Islet of Langerhans (tissue), 1 donor: ENCODE measurements at regions not wholly inside any gene's neighbourhood (a gene's known extent, or its start where the extent isn't known, plus 50 kb on each side); places are given as distances from the start of the nearest gene placed in this dataset.
"Not testable (repeated sequence)": the region's sequence is repeated elsewhere in the genome, so short reads cannot be mapped to it uniquely, and the experiment has no call there.

Experiments used
- FAIRE-seq: peaks from one replicate; lab custom pipeline; 2011; peaks lifted over from hg19 to GRCh38; lab: Jason Lieb, UNC

DNA sequence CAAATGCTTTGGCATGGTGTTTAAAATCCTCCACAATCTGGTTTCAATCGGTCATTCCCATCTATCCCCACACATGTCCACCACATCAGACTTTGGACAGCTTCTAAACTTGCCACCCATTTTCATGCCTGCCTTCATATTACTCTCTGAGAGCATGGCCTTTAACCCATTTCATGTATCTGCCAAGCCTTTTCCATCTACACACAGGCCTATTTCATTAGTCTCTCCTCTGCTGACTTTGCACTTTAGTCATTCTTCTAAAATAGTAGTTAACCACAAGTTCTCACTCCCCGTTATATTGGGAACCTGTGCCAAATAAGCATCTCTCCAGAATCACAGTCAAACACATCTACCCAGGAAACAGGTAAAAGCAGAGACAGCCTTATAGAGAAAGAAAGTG, 142.2 kb downstream of the MZT1 start:
- no peak for FAIRE-seq

DNA sequence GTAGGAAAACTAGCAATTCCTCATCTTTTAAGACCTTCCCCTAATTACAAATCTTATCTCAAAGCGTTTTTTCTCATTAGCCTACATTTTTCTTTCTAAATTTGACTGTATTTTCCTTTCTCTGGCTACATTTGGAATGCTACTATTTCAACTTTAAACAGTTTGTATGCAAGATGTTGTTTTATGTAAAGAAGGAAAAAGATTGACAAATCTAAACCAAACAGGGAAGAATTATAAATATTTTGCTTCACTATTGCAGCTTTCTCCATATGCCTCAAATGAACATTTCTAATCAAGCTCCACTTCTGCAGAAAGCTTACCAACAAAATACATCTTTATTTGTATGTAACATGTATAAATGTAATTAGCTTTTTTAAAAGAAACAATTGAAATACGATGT, 156.2 kb downstream of the MZT1 start:
- FAIRE-seq: no peak

DNA sequence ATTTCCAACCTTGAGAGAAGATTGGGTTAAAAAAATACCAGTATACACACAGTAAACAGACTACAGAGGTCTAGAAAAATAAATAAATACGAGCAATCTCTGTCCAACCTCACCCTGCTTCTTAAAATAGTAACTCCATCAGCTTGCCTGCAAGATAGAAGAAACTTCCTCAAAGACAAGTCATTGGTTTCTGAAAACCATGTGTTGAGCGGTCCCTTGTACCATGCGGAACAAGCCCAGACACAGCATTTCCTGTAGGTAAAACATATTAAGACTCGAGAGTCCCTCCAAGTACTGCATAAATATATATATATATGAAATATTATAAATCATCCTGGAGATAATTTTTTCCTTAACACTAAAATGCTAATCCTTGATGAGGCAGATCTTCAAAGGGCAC, 157.4 kb downstream of the MZT1 start:
- FAIRE-seq: no peak

DNA sequence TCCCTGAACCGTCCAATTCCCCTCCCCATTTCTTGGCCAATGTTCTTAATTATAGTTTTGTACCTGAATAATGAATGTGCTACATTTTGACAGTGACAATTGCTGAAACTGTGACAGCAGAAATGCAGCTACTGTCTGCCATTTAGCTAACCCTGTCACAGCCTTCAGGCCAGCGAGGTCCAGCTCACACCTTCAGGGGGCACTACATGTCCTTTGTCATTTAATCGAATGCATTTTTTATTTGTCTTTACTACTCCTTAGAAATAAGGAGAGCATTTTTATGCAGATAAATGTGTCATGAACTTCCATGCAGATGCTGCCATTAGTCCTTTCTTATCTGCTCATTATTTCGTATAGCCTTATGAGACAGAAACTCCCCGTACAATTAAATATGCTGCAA, 159.9 kb downstream of the MZT1 start:
- no peak for FAIRE-seq

DNA sequence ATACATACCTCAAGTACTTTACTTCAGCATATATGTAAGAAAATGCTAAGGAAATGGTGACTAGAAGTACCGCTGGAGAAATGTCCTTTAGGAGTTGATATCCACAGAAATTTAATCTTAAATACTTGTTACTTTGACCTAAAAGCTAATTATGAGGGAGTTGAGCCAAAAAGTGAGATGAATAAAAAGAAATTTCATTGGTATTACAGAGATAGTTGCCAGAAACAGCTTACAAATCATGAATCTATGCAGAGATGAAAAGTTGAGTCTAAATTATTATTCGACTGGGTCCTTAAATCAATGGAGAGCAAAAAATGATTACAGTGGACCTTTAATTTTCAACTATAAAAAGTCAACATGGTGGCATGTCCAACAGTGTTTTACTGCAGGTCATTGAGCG, 160.9 kb downstream of the MZT1 start:
- FAIRE-seq: no peak

DNA sequence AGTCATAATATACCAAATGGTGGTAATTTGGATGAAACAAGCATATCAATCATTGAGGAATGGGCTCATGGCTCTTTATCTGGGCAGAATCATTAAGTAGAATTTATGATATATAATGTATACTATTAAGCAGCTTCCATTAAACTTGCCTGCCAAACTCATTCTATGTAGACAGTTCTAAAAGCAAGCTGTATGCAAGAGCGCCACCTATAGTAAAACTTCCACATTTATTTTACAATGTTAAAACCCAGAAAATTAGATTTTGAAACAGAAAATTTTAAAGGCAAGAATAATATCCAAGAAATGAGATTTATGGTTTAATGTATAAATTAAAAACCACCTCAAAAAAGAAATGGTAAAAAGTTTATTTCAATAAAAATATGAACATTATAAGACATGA, 161.5 kb downstream of the MZT1 start:
- FAIRE-seq: peak; percentile 96

DNA sequence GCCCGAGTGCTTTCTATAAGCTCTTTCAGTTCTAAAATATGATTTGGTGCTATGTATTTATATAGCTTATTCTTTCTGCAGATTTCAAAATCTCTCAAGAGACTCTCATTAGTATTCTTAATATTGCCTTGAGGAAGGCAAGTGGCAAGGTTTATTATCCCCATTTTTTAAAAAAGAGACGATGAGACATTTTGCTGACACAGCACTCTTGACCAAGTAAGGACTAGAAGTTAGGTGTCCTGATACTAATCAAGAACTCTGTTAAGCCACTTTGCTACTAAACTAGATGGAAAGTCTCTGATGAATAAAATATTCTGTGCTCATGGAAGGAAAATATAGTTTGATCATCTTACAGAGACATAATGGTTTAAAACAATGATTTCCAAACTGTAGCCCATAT, 164.7 kb downstream of the MZT1 start:
- no peak for FAIRE-seq

DNA sequence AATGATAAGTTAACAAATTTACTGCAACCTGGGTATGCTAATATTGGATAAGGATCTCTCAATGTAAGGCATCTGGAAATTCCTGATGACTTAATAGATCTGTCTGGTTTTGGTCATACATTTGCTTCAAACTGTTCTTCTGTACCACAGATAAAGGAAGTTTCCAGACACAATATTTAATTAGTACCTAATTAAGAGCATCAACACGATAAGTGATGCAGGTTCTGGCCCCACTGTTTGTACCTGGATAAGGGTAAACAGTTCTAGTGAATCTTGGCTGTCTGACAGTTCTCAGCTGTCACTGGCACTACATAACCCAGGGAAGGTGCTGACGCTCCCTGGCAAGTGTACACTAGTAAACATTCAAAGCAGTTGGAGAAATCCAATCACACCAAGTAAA, 165.6 kb downstream of the MZT1 start:
- no peak for FAIRE-seq

DNA sequence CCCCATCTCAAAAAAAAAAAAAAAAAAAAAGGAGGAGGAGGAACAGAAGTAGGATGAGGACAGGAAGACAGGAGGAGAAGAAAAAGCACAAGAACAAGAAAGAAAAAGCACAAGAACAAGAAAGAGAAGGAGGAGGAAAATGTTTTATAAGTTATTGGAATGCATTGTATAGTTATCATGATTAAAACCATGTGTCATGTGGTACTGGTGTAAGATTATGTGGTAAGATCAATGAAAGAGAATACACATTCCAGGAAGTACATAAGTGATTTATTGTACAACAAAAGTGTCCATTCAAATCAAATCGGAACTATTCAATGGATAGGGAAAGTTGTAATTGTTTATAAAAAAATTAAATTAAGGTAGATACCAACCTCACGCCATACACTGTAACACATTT, 167.7 kb downstream of the MZT1 start:
- no peak for FAIRE-seq

DNA sequence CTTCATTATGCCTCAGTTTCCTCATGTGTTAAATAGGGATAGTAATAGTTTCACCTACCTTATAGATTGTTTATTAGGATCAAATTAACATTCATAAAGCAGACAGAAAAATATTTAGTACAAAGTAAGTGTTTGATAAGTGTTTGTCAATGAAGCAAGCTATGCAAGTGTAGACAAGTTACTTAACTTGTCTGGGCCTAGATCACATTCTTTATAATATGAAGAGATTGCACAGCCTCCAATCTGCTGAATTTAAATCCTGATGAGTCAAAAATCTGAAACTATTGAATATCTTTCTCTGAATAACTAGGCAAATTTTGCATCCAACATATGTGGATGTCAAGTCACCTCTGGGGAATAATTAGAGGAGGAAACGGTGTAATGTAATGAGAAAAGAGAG, 170.5 kb downstream of the MZT1 start:
- FAIRE-seq: no peak

DNA sequence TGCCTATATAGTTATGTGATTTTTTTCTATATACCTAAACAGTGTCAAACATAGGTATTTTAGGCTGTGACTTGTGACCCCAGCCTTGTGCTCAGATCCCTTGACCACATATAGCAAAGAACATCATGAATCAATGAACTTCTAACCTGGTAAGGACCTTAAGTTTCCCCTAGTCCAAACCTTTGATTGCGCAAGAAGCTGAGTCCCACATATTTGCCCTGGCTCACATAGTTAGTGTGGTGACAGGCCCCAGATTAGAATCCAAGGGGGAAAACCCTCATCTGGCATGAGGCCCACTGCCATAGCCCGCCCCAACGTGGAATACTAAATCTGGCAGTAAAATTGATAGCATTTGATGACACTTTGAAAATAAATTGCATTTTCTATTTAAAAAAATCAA, 171.8 kb downstream of the MZT1 start:
- FAIRE-seq: no peak

DNA sequence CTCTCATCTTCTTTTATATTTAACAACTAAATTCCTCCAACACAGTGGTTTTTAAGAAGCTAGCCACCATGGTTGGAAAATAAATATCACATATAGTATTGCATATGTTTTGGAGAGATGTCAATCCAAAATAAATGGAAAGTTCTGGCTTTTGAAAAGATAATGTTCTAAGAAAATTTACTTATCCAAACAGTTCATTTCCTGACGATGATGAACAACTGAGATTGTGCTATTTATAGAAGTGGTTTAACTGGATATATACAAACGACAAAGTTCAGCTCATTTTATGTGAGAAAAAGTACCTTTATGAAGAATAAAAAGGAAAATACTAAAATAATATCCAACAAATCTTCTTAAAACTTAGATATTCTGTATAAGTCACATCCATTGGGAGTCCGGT, 174.7 kb downstream of the MZT1 start:
- no peak for FAIRE-seq

DNA sequence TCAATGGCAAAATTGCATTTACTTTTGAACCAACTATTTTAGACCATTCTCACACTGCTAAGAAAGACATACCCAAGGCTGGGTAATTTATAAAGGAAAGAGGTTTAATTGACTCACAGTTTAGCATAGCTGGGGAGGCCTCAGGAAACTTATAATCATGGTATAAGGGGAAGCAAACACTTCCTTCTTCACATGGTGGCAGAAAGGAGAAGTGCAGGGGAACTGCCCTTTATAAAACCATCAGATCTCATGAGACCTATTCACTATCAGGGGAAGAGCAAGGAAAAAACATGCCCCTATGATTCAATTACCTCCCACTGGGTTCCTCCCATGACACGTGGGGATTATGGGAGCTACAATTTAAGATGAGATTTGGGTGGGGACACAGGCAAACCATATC, 181.5 kb downstream of the MZT1 start:
- FAIRE-seq: not testable (repeated sequence)

DNA sequence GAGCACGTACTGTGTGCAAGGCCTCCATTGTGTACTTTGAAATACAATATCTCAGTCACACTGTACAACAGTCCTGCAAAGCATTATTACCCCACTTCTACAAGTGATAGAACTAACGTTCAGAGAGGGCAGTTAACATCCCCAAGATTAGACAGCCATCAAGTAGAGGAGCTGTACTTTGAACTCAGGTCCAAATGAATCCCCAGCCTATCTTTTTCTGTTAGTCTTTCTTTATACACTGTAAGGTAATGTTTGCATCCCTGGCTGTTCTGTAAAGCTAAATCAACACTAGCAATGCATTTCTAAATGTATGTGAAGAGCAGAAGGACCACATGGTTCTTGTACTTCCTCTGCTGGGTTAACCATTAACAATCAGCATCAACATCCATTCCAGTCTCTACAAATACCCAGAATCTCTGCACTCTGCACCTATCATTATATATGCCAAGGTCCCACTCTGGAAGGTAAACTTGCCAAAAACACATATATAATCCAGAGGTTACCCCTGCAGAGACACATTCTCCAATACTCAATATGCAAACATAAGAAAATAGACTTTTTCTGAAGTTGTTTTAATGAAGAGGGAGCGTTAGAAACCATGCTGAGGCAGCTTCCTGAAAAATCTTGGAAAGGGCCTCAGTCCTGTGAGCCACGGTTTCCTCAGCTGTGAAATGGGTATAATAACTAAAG, 182.3 kb downstream of the MZT1 start:
- no peak for FAIRE-seq

DNA sequence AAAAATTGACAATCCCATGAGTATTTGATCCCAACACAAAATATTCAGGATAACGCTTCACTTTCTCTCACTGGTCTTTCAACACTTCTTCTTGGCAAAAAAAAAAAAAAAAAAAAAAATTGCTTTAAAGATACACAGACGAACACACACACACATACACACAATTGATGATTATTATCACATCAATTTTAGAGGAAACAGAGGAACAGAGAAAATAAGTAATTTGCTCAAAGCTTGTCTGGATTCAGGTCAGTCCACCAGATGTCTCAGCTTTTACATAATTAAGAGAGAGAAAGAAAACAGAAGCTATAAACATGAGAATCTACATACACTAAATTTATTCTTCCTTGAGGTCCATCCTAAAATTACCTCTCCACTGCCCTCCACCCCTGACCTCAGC, 183.4 kb downstream of the MZT1 start:
- no peak for FAIRE-seq

DNA sequence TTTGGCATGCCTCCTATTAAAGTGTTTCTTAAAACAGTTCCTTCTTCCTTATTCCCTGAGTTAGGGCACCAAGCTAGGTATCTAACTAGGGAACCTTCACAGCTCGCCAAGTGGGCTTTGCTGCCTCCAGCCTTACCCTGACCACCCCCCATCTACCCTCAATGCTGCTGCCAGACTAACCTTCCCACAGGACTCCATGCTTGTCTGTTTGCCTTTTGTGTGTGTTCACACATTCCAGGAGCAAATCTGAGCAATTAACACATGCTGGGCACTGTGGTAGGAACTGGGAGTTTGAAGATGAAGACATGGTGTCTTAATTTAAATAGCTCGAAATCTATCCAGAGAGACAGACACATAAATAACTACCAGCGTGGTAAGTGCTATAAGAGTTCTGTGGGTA, 185.2 kb downstream of the MZT1 start:
- no peak for FAIRE-seq

DNA sequence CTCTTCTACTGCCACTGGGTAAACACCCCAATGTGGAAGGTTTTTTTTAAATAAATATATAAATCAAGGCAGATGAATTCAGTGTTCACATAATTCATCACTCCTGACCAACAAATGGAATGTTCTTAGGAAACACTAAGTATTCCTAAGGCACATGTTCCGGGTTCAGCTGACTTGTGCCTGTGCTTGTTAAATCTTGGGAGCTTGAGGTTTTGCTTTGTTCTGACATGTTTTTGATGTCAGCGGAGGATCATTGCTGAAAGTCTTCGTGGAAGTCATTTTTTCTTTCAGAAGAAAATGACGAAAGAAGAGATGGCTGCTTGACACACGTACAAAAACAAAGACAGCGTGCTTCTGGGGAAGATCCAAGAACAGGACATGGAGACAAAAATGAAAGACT, 185.8 kb downstream of the MZT1 start:
- FAIRE-seq: no peak

DNA sequence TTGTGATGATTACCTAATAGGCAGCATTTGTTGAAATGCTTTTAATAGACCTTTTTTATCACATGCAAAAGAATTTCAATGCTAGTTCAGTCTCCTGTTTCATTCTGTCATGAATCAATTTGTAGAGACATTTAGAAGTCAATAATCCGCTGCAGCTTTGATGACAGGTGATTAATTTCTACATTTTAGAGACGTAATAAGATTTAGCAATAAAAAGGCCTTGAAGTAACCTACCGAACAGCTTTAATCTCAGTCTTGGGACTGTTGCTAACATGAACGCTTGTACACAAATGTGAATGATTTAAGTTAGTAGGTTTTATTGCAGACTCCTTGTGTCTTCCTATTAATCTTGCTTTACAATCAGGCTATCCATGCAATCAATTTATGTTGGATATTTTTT, 186.5 kb downstream of the MZT1 start:
- no peak for FAIRE-seq

DNA sequence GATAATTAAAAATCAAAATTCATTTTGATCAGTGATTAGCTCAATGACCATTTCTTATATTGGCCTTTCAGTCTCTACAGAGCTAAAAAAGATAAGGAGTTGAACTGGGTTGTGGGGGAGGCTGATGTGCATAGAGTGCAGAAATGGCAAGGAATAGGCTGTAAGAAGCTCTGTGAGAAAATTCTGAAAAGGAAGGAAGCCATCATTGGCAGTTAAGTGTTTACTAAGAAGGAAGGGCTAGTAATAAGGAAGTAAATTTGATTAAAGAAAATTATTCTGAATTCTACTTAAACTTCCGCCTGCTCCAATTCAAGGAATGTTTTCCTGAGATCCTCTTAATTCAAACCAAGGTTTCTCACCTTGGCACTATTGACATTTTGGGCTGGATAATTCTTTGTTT, 187.5 kb downstream of the MZT1 start:
- no peak for FAIRE-seq

DNA sequence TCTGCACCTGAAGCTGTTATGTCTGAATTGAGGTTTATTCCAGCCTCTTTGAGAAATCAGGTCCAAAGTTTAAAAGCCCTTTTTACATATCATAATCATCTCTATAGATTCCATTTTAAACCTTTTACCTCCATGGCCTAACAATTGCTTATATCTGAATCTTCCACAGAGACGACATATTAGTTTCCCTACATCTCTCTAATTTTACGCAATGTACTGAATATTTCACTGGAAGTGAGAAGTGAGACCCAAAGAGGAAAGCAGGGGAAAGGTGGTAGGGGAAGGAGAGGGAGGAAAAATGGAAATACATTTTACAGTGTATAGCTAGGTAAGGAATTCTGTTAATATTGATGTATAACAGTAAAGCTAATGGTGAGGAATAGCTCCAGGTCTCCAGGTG, 189.6 kb downstream of the MZT1 start:
- no peak for FAIRE-seq

DNA sequence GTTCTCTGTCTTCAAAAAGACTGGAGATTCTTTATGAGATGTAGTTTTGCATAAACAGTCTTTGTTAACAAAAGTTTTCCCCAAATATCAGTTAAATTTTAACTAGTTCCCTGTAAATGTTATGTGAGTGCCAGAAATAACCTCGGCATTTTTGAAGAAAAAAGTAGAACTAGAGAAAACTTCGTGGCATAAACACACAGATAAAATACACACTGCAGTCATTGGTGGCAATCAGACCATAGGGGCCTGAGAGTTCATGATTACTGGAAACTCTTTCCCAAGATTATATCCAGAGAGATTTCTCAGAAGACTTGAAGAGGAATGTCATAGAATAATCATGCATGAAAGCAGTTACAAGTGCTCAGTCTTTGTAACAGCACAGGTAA, 190.0 kb downstream of the MZT1 start:
- no peak for FAIRE-seq

DNA sequence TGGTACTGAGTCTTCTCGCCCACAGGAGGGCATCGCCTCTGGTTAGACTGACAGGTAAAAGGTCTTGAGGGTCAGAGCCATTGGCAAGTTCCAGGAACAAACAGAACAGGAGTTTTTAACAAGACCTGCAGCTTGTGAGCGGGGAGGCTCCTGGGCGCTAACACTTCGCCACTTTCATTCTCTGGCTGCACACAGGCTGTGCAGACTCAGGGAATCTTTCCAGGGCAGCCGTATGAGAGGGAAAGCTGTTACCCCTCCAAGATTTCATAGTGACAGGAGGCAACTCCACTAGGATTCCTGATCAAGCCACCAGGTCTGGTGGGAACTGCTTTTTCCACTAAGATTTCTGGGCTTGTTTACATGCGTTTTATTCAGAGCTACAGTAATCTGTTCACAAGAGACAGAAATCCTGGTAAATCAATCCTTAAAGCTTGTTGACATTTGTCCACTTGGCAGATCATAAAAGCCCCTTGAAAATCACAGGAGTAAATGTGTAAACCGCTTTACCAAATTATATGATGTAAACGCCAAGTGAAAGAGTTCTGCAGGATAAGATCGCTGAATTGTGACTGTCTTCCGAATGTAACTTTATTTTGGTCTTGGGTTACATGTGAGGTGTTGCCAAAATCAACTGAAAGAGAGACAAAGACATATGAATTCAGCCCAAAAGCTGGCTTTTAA, 190.6 kb downstream of the MZT1 start:
- FAIRE-seq: no peak

DNA sequence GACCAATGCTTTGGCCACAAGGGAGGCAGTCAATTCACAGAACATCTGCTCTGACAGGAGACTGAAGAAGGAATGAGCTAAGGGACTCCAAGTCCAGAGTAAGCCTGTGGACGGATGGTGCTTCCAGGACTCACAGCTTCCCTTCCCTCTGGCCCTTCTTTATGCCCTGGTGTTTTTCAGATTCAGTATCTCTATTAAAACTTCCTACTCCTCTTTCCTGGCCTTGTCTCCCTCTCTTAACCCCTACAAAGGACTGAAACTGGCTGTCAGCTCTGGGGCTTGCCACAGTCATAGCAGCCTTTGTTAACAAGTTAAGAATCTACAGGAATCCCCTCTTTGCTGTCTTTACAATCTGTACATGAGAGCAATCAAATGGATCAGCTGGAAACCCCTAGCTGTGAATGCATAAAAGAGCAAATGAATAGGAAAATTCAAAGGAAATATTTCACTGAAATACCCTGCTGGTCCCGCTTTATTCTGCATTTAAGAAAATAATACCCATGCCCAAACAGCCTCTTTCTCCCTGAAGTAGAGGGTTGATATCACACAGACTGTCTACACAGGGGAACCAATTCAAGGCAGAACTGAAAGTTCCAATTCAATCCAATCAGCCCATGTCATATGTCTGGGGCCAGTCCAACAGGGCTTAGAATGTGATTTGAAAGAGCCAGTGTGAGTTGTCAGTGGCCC, 192.3 kb downstream of the MZT1 start:
- FAIRE-seq: no peak

DNA sequence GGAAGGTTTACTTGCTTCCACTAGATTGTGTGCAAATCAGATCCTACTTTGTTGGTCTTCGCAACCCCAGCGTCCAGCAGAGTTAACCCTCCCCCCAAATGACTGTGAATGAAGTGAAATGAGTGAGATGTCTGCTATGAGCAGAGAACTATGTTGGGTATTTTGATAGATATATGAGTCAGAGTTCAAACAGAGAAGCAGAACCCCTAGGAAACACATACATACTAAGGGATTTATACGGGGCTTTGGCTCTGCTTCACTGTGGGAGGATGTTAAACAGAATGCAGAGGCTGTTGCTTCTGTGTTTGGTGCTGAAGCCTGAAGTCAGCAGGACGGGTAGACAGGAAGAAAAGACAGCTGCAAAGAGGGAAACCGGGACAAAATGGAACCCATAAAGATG, 197.0 kb downstream of the MZT1 start:
- no peak for FAIRE-seq
